Kidney (tissue), 13 donors: ENCODE measurements at regions not wholly inside any gene's neighbourhood (a gene's known extent, or its start where the extent isn't known, plus 50 kb on each side); places are given as distances from the start of the nearest gene placed in this dataset.

ENCODE experiments used
- DNase-seq, 5 donors: peaks; one replicate each; pipeline ENCODE4 v3.0.0-alpha.2; 2013 to 2020
- FAIRE-seq: peaks from 2 replicates; lab custom pipeline; 2012; peaks lifted over from hg19 to GRCh38; lab: Jason Lieb, UNC
- H3K27ac ChIP-seq, 2 donors: one replicate each; pipeline ENCODE4 v1.7.0; 2013; ENCODE audit warnings: low read depth in 2 of 2, low read length in 2 of 2, inconsistent platforms in 1 of 2
- H3K27me3 ChIP-seq: one replicate; pipeline ENCODE4 v1.7.1; 2013; ENCODE audit warnings: low read length, inconsistent platforms; ENCODE audit not compliant: control insufficient read depth, insufficient read depth
- H3K36me3 ChIP-seq, 3 donors: one replicate each; pipeline versions ENCODE4 v1.7.0 to v1.7.1; 2013; ENCODE audit warnings: low read length in 3 of 3, control low read depth in 1 of 3, inconsistent platforms in 1 of 3; ENCODE audit not compliant: insufficient read depth in 3 of 3, control insufficient read depth in 2 of 3
- H3K4me1 ChIP-seq, 3 donors: one replicate each; pipeline versions ENCODE4 v1.7.0 to v1.7.1; 2013; ENCODE audit warnings: low read length in 3 of 3, inconsistent platforms in 1 of 3, low read depth in 1 of 3; ENCODE audit not compliant: control insufficient read depth in 2 of 3, insufficient read depth in 2 of 3
- H3K4me3 ChIP-seq, 3 donors: one replicate each; pipeline versions ENCODE4 v1.7.0 to v1.8.1; 2013; ENCODE audit warnings: low read length in 3 of 3, control low read depth in 1 of 3, inconsistent platforms in 1 of 3
- H3K9ac ChIP-seq, 3 donors: one replicate each; pipeline versions ENCODE4 v1.7.0 to v1.7.1; 2013; ENCODE audit warnings: low read length in 3 of 3, control low read depth in 1 of 3, inconsistent platforms in 1 of 3
- H3K9me3 ChIP-seq, 3 donors: one replicate each; pipeline versions ENCODE4 v1.7.0 to v1.7.1; 2013; ENCODE audit warnings: low read length in 3 of 3, control low read depth in 1 of 3, inconsistent platforms in 1 of 3; ENCODE audit not compliant: control insufficient read depth in 2 of 3, insufficient read depth in 1 of 3
- CTCF ChIP-seq: IDR thresholded peaks from 3 replicates; pipeline ENCODE4 v1.5.1; 2012; ENCODE audit warnings: mild to moderate bottlenecking, moderate library complexity, borderline replicate concordance; ENCODE audit not compliant: insufficient read depth; ENCODE audit errors: extremely low read depth
- intact Hi-C: fragments of 100-400 bp; cut with DNase I; formaldehyde crosslinking; loops from one replicate; pipeline ENCODE4 v1.11.1; 2022
- donor health status: control.
- donor health status: control.
- donor health status: control.
- donor health status: control.
- donor health status: control.
- donor health status: DM: yes; HTN: yes; CAD: no.
- donor health status: Normal renal cell carcinoma (clear cell type).

GRCh38 chr6:20325641-20326421 lies 75.8 kb upstream of the E2F3 start:
- no peaks in the 10 kb centered on the region for H3K27me3 ChIP-seq
- H3K4me1 ChIP-seq: no peaks in the 10 kb centered on the region

GRCh38 chr6:20326422-20326728 lies 75.3 kb upstream of the E2F3 start:
- Histone ChIP-seq H3K27me3 (no peaks in the 10 kb centered on the region), H3K36me3 (no peaks in the 10 kb centered on the region), H3K4me1 (no peaks in the 10 kb centered on the region), H3K4me3 (no peak overlapping the region), H3K27ac (no peak overlapping the region), H3K9ac (no peak overlapping the region), H3K9me3 (no peaks in the 10 kb centered on the region)
- no peak for TF ChIP-seq CTCF
- intact Hi-C loops: no loop called here
- FAIRE-seq (no peak), DNase-seq (no peak)

More at GRCh38 chr6:20325641-20326421, 75.8 kb upstream of the E2F3 start:
- FAIRE-seq (no peak), DNase-seq (no peak)
- no peak overlapping the region for H3K9ac ChIP-seq
- no peak overlapping the region for H3K4me3 ChIP-seq
- no peak overlapping the region for H3K27ac ChIP-seq
- H3K9me3 ChIP-seq: no peaks in the 10 kb centered on the region
- intact Hi-C loops: no loop called here
- H3K36me3 ChIP-seq: no peaks in the 10 kb centered on the region
- no peak for TF ChIP-seq CTCF

GRCh38 chr6:20327141-20327540 lies 74.5 kb upstream of the E2F3 start:
- H3K9ac ChIP-seq: no peak overlapping the region
- no peaks in the 10 kb centered on the region for H3K4me1 ChIP-seq
- H3K27me3 ChIP-seq: no peaks in the 10 kb centered on the region
- H3K9me3 ChIP-seq: no peaks in the 10 kb centered on the region
- no peak overlapping the region for H3K27ac ChIP-seq
- FAIRE-seq: no peak
- no peak for DNase-seq
- no peak for TF ChIP-seq CTCF
- no peaks in the 10 kb centered on the region for H3K36me3 ChIP-seq
- intact Hi-C loops: no loop called here
- no peak overlapping the region for H3K4me3 ChIP-seq
